HepG2 (cell line): ENCODE measurements at regions not wholly inside any gene's neighbourhood (a gene's known extent, or its start where the extent isn't known, plus 50 kb on each side); places are given as distances from the start of the nearest gene placed in this dataset.

Source experiments
- ATAC-seq: fragments of 200-7000 bp; cut with Tn5 transposase; 3 replicates; pipeline ENCODE4 v1.9.1; 2020; ENCODE audit warnings: mild to moderate bottlenecking, moderate library complexity
- BruUV-seq: library from RNA; stranded (reverse); fragments of 400-500 nt; replicated peaks from 2 replicates; lab custom pipeline; 2021; lab: Mats Ljungman, UMichigan
- CTCF ChIA-PET: fragments of 300-600 bp; formaldehyde crosslinking; extraction: SDS; loops from one replicate; lab custom pipeline; 2021; ENCODE audit warnings: low total read pairs, inconsistent platforms, low intra/inter-chr PET ratio; lab: Yijun Ruan, JAX
- POLR2A ChIA-PET: fragments of 350-600 bp; sonication (Branson Sonifier 250); formaldehyde crosslinking; loops from one replicate; lab custom pipeline; 2020; ENCODE audit warnings: antibody characterized with exemption, inconsistent platforms; lab: Yijun Ruan, JAX
- DNase-seq: peaks from one replicate; pipeline ENCODE4 v3.0.0-alpha.2; 2015; ENCODE audit warnings: low spot score
- FAIRE-seq: peaks from 3 replicates; lab custom pipeline; 2011; peaks lifted over from hg19 to GRCh38; lab: Jason Lieb, UNC
- H2AFZ ChIP-seq: one replicate; pipeline ENCODE4 v1.6.1; 2011; ENCODE audit warnings: low read length, inconsistent platforms
- H3K27ac ChIP-seq: fragments of 300-600 bp; 3 replicates; pipeline ENCODE4 v1.8.0; 2011; ENCODE audit warnings: mixed run types, mild to moderate bottlenecking, mixed read lengths, low read length, inconsistent platforms; ENCODE audit not compliant: insufficient read depth; ENCODE audit errors: extremely low read length
- H3K27me3 ChIP-seq, 2 experiments: fragments of 200-600 bp in 1 of 2; 2 replicates in 1 of 2; 3 replicates in 1 of 2; pipeline versions ENCODE4 v1.6.0 to v1.8.0; 2011; ENCODE audit warnings: low read length in 2 of 2, mild to moderate bottlenecking in 2 of 2, moderate library complexity in 2 of 2, inconsistent platforms in 1 of 2; ENCODE audit not compliant: insufficient read depth in 2 of 2, control insufficient read depth in 1 of 2
- H3K36me3 ChIP-seq, 2 experiments: fragments of 200-600 bp in 1 of 2; replicated peaks in 1 of 2; 2 replicates in 1 of 2; 3 replicates in 1 of 2; pipeline versions ENCODE4 v1.5.1 to v1.8.0; 2011; ENCODE audit warnings: low read length in 2 of 2, inconsistent platforms in 1 of 2; ENCODE audit not compliant: insufficient read depth in 2 of 2, control insufficient read depth in 1 of 2
- H3K4me1 ChIP-seq: 2 replicates; pipeline ENCODE4 v1.5.1; 2012; ENCODE audit warnings: low read length, inconsistent platforms; ENCODE audit not compliant: insufficient read depth
- H3K4me2 ChIP-seq: 2 replicates; pipeline ENCODE4 v1.6.0; 2011; ENCODE audit warnings: low read depth, low read length, inconsistent platforms
- H3K4me3 ChIP-seq, 3 experiments: fragments of 200-600 bp in 1 of 3; sonication (generic), shearing (Covaris generic) in 1 of 3; replicated peaks in 1 of 3; 2 replicates each; pipeline ENCODE4 v1.5.1; 2011 to 2016; ENCODE audit warnings: low read length in 3 of 3, inconsistent platforms in 2 of 3, low read depth in 2 of 3, mild to moderate bottlenecking in 2 of 3, control low read depth in 1 of 3, mixed read lengths in 1 of 3; ENCODE audit not compliant: insufficient read depth in 1 of 3
- H3K79me2 ChIP-seq: one replicate; pipeline ENCODE4 v1.6.1; 2011; ENCODE audit warnings: low read length, inconsistent platforms; ENCODE audit not compliant: insufficient read depth
- H3K9ac ChIP-seq: 2 replicates; pipeline ENCODE4 v1.6.0; 2011; ENCODE audit warnings: mild to moderate bottlenecking, low read depth, low read length, inconsistent platforms; ENCODE audit not compliant: insufficient read depth
- H3K9me3 ChIP-seq: 2 replicates; pipeline ENCODE4 v1.5.1; 2012; ENCODE audit warnings: mild to moderate bottlenecking, low read length
- H4K20me1 ChIP-seq: 2 replicates; pipeline ENCODE4 v1.6.0; 2011; ENCODE audit warnings: inconsistent platforms, mild to moderate bottlenecking, low read length, moderate library complexity; ENCODE audit not compliant: insufficient read depth
- CC2D1A ChIP-seq: sonication (generic); formaldehyde crosslinking; IDR thresholded peaks from 2 replicates; pipeline ENCODE4 v1.8.1; 2023; ENCODE audit warnings: mild to moderate bottlenecking, missing genetic modification reagents
- GPN1 ChIP-seq: sonication (generic); formaldehyde crosslinking; IDR thresholded peaks from 2 replicates; pipeline ENCODE4 v1.5.1; 2020; ENCODE audit warnings: missing genetic modification reagents, borderline replicate concordance
- JARID2 ChIP-seq: sonication (generic); formaldehyde crosslinking; IDR thresholded peaks from 2 replicates; pipeline ENCODE4 v1.8.1; 2023; ENCODE audit warnings: missing genetic modification reagents, inconsistent platforms; ENCODE audit not compliant: insufficient replicate concordance
- KDM4B ChIP-seq: sonication (generic); formaldehyde crosslinking; IDR thresholded peaks from 2 replicates; pipeline ENCODE4 v1.4.0; 2020; ENCODE audit warnings: missing genetic modification reagents
- SMC3 ChIP-seq: IDR thresholded peaks from 2 replicates; pipeline ENCODE4 v1.6.1; 2011; ENCODE audit warnings: low read length, improper control_type of control experiment
- SOX6 ChIP-seq, 2 experiments: fragments of 450-650 bp in 1 of 2; sonication (generic) in 1 of 2; formaldehyde crosslinking in 1 of 2; IDR thresholded peaks; 2 replicates each; pipeline versions ENCODE4 v1.4.0 to v1.6.1; 2017 to 2020; ENCODE audit warnings: antibody characterized with exemption in 1 of 2, mild to moderate bottlenecking in 1 of 2, missing genetic modification reagents in 1 of 2
- ZNF256 ChIP-seq: sonication (generic); formaldehyde crosslinking; conservative IDR thresholded peaks from 2 replicates; pipeline ENCODE4 v1.4.0; 2020; ENCODE audit warnings: missing genetic modification reagents
- ZNF850 ChIP-seq: sonication (generic); formaldehyde crosslinking; conservative IDR thresholded peaks from 2 replicates; pipeline ENCODE4 v1.9.0; 2021; ENCODE audit warnings: mild to moderate bottlenecking, missing genetic modification reagents
- ZSCAN25 ChIP-seq: sonication (generic); formaldehyde crosslinking; IDR thresholded peaks from 2 replicates; pipeline ENCODE4 v1.8.0; 2022; ENCODE audit warnings: mild to moderate bottlenecking, missing genetic modification reagents
- WGBS: methylation state at CpG from one replicate; pipeline ENCODE4 v1.1.6; 2017; ENCODE audit warnings: low lambda C conversion rate; 5-methylcytosine and 5-hydroxymethylcytosine counted together
- in situ Hi-C: cut with HindIII; loops from 2 replicates; pipeline ENCODE4 v1.10.0; 2017; ENCODE audit warnings: low pct_unique_long_range_greater_than_20kb; ENCODE audit not compliant: extremely low pct_ligation_motif_present
- intact Hi-C: fragments of 100-400 bp; cut with micrococcal nuclease; formaldehyde crosslinking; loops from one replicate; pipeline ENCODE4 v1.10.0; 2022; ENCODE audit not compliant: unreplicated experiment
- TF ChIP-seq, protein P1 (sequence below), 2 experiments: fragments of 450-650 bp in 1 of 2; sonication (generic) in 1 of 2; formaldehyde crosslinking in 1 of 2; IDR thresholded peaks; 2 replicates each; pipeline versions ENCODE4 v1.6.1 to v1.8.0; 2016 to 2022; ENCODE audit warnings: antibody characterized with exemption in 1 of 2, mild to moderate bottlenecking in 1 of 2, missing genetic modification reagents in 1 of 2

DNA sequence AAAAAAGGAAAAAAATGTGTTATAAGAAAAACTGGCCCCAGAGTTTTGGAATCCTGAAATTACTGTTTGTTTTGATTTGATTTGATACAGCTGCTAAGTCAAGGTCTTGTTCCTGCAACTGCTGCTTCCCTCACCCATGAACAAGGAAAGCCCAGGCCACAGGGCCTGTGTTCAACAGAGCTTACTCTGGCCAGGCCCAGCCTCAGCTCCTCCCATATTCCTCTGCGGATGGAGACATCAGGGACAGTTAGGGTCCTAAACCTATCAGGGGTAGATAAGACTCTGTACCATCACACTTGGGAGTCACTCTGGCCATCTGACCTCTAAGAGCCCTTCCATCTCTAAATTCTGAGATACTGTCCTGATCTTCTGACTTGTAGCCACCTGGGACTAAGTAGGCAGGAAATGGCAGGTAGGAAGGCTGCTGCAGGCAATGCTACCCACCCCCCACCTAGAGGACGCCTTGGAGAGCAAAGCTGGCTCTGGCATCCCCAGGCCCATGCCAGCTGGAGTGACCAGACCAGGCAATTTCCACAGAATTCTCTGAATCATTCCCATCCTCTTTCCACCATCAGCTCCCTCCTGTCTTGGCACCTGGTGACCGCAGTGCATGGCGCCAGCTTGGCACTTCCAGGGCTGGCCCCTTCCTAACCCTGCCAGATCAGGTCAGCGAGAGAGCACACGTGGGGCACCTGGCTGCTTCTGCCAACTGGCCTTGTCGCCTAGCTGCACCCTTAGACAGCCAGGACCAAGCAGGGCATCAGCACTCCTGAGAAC, 58.0 kb upstream of the TMEM33 start:
- FAIRE-seq: no peak

More for the DNA sequence above, 58.0 kb upstream of the TMEM33 start:
- in situ Hi-C loops (no loop called here), intact Hi-C loops (no loop called here)
- Histone ChIP-seq H3K27me3 (peaks cover 0 to 46% of the 10 kb centered on the region in 2 experiments), H4K20me1 (no peaks in the 10 kb centered on the region), H3K9me3 (no peaks in the 10 kb centered on the region), H3K4me1 (no peaks in the 10 kb centered on the region), H3K27ac (no peak overlapping the region), H3K4me3 (no peak overlapping the region), H3K4me2 (no peak overlapping the region), H2AFZ (no peak overlapping the region), H3K79me2 (no peaks in the 10 kb centered on the region), H3K9ac (no peak overlapping the region), H3K36me3 (no peaks in the 10 kb centered on the region)
- TF ChIP-seq CC2D1A (CRISPR knock-in tag) (no peak), ZSCAN25 (CRISPR knock-in tag) (no peak), SOX6 (IDR thresholded peaks at IDR 0.05) (no peak), SOX6 (CRISPR knock-in tag; IDR thresholded peaks at IDR 0.05) (no peak), JARID2 (CRISPR knock-in tag) (no peak), SMC3 (no peak), ZNF256 (CRISPR knock-in tag) (no peak), ZNF850 (no peak), GPN1 (CRISPR knock-in tag) (no peak), KDM4B (no peak)
- TF ChIP-seq, protein P1, sequence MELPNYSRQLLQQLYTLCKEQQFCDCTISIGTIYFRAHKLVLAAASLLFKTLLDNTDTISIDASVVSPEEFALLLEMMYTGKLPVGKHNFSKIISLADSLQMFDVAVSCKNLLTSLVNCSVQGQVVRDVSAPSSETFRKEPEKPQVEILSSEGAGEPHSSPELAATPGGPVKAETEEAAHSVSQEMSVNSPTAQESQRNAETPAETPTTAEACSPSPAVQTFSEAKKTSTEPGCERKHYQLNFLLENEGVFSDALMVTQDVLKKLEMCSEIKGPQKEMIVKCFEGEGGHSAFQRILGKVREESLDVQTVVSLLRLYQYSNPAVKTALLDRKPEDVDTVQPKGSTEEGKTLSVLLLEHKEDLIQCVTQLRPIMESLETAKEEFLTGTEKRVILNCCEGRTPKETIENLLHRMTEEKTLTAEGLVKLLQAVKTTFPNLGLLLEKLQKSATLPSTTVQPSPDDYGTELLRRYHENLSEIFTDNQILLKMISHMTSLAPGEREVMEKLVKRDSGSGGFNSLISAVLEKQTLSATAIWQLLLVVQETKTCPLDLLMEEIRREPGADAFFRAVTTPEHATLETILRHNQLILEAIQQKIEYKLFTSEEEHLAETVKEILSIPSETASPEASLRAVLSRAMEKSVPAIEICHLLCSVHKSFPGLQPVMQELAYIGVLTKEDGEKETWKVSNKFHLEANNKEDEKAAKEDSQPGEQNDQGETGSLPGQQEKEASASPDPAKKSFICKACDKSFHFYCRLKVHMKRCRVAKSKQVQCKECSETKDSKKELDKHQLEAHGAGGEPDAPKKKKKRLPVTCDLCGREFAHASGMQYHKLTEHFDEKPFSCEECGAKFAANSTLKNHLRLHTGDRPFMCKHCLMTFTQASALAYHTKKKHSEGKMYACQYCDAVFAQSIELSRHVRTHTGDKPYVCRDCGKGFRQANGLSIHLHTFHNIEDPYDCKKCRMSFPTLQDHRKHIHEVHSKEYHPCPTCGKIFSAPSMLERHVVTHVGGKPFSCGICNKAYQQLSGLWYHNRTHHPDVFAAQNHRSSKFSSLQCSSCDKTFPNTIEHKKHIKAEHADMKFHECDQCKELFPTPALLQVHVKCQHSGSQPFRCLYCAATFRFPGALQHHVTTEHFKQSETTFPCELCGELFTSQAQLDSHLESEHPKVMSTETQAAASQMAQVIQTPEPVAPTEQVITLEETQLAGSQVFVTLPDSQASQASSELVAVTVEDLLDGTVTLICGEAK (IDR thresholded peaks at IDR 0.05): no peak
- TF ChIP-seq, protein P1 (CRISPR knock-in tag; IDR thresholded peaks at IDR 0.05): no peak
- POLR2A ChIA-PET: no interaction called here
- no peak for DNase-seq
- no TSS peak for BruUV-seq
- CTCF ChIA-PET: no interaction called here
- 45% methylated on average over 6 of the region's 7 CpGs for WGBS
- ATAC-seq: no peak
